K562 (cell line): ENCODE measurements at regions not wholly inside any gene's neighbourhood (a gene's known extent, or its start where the extent isn't known, plus 50 kb on each side); places are given as distances from the start of the nearest gene placed in this dataset.
A peak's percentile ranks its signal among the peaks of the same experiment; 100 is the strongest.

ENCODE experiments used
- BCL6 ChIP-seq: fragments of 250-450 bp; sonication (Bioruptor Pico); IDR thresholded peaks from 2 replicates; pipeline ENCODE4 v1.4.0; 2020
- DIDO1 ChIP-seq: fragments of 450-650 bp; IDR thresholded peaks from 2 replicates; pipeline ENCODE4 v1.6.1; 2016; ENCODE audit warnings: low read depth, missing biosample characterization, missing genetic modification characterization
- GABPA ChIP-seq: fragments of 200-800 bp; sonication (Bioruptor generic); conservative IDR thresholded peaks from 2 replicates; pipeline ENCODE4 v1.6.1; 2016; ENCODE audit warnings: low read depth, missing genetic modification characterization, missing compliant biosample characterization
- NRF1 ChIP-seq, 2 experiments: fragments of 450-650 bp; IDR thresholded peaks in 1 of 2; conservative IDR thresholded peaks in 1 of 2; 2 replicates each; pipeline ENCODE4 v1.6.1; 2014; ENCODE audit warnings: mild to moderate bottlenecking in 2 of 2
- NUFIP1 ChIP-seq: fragments of 450-650 bp; IDR thresholded peaks from 2 replicates; pipeline ENCODE4 v1.6.1; 2018; ENCODE audit not compliant: partially characterized antibody
- POLR2A ChIP-seq: fragments of 450-650 bp; conservative IDR thresholded peaks from 2 replicates; pipeline ENCODE4 v1.6.1; 2016
- RBM17 ChIP-seq: fragments of 200-400 bp; formaldehyde crosslinking; IDR thresholded peaks from 2 replicates; pipeline ENCODE4 v1.6.1; 2017; ENCODE audit warnings: low read depth, mild to moderate bottlenecking, low read length, borderline replicate concordance
- SPI1 ChIP-seq: IDR thresholded peaks from 2 replicates; pipeline ENCODE4 v1.6.1; 2011; ENCODE audit warnings: low read depth, low read length, control low read depth, borderline replicate concordance
- XRCC5 ChIP-seq: fragments of 200-400 bp; formaldehyde crosslinking; IDR thresholded peaks from 2 replicates; pipeline ENCODE4 v1.6.1; 2017; ENCODE audit warnings: low read depth, mild to moderate bottlenecking, low read length
- TF ChIP-seq, protein P1 (sequence below): fragments of 250-450 bp; sonication (Bioruptor Pico); IDR thresholded peaks from 2 replicates; pipeline ENCODE4 v1.4.0; 2020
- TF ChIP-seq, protein P2 (sequence below): fragments of 250-450 bp; sonication (Bioruptor Pico); IDR thresholded peaks from 2 replicates; pipeline ENCODE4 v1.5.0; 2021; ENCODE audit warnings: mild to moderate bottlenecking, borderline replicate concordance
- TF ChIP-seq, protein P3 (sequence below): fragments of 250-450 bp; sonication (Bioruptor Pico); IDR thresholded peaks from 2 replicates; pipeline ENCODE4 v1.4.0; 2020; ENCODE audit warnings: mild to moderate bottlenecking, moderate library complexity
- TF ChIP-seq, protein P4 (sequence below): fragments of 450-650 bp; IDR thresholded peaks from 2 replicates; pipeline ENCODE4 v1.7.1; 2018; ENCODE audit warnings: mild to moderate bottlenecking, low read depth; ENCODE audit not compliant: partially characterized antibody

DNA sequence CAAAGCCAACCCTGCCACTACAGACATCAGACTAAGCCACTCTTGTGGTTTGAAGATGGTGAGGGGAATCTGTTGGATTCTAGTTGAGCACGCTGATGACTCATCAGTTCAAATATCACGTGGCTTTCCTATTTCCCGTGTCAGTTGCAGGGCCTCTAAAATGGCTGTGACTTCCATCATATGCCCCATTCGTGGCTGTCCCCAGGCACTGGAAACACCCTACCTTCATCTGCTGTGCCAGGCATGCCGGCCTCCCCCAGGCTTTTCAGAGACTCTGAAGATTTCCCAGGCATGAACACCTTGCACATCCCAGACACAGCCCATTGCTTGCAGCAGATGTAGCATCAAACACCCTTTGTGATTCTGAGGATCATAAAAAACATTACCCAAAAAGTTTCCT lies 659.9 kb downstream of the UQCRFS1 start (continued):
- TF ChIP-seq NRF1 (conservative IDR thresholded peaks at IDR 0.05 in 1 of 2, IDR thresholded peaks at IDR 0.05 in 1 of 2) (no peak; a peak in 1 of 4 replicates), DIDO1 (tag) (peak; percentile 63; the same call in 1 of the 2 replicates), SPI1 (no peak), NUFIP1 (no peak), RBM17 (no peak), GABPA (no peak; the same call in 1 of the 2 replicates), BCL6 (CRISPR knock-in tag) (no peak), POLR2A (no peak), XRCC5 (no peak)
- TF ChIP-seq, protein P1, sequence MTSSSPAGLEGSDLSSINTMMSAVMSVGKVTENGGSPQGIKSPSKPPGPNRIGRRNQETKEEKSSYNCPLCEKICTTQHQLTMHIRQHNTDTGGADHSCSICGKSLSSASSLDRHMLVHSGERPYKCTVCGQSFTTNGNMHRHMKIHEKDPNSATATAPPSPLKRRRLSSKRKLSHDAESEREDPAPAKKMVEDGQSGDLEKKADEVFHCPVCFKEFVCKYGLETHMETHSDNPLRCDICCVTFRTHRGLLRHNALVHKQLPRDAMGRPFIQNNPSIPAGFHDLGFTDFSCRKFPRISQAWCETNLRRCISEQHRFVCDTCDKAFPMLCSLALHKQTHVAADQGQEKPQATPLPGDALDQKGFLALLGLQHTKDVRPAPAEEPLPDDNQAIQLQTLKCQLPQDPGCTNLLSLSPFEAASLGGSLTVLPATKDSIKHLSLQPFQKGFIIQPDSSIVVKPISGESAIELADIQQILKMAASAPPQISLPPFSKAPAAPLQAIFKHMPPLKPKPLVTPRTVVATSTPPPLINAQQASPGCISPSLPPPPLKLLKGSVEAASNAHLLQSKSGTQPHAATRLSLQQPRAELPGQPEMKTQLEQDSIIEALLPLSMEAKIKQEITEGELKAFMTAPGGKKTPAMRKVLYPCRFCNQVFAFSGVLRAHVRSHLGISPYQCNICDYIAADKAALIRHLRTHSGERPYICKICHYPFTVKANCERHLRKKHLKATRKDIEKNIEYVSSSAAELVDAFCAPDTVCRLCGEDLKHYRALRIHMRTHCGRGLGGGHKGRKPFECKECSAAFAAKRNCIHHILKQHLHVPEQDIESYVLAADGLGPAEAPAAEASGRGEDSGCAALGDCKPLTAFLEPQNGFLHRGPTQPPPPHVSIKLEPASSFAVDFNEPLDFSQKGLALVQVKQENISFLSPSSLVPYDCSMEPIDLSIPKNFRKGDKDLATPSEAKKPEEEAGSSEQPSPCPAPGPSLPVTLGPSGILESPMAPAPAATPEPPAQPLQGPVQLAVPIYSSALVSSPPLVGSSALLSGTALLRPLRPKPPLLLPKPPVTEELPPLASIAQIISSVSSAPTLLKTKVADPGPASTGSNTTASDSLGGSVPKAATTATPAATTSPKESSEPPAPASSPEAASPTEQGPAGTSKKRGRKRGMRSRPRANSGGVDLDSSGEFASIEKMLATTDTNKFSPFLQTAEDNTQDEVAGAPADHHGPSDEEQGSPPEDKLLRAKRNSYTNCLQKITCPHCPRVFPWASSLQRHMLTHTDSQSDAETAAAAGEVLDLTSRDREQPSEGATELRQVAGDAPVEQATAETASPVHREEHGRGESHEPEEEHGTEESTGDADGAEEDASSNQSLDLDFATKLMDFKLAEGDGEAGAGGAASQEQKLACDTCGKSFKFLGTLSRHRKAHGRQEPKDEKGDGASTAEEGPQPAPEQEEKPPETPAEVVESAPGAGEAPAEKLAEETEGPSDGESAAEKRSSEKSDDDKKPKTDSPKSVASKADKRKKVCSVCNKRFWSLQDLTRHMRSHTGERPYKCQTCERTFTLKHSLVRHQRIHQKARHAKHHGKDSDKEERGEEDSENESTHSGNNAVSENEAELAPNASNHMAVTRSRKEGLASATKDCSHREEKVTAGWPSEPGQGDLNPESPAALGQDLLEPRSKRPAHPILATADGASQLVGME (CRISPR knock-in tag): peak; percentile 74; the same call in 1 of the 2 replicates
- TF ChIP-seq, protein P2, sequence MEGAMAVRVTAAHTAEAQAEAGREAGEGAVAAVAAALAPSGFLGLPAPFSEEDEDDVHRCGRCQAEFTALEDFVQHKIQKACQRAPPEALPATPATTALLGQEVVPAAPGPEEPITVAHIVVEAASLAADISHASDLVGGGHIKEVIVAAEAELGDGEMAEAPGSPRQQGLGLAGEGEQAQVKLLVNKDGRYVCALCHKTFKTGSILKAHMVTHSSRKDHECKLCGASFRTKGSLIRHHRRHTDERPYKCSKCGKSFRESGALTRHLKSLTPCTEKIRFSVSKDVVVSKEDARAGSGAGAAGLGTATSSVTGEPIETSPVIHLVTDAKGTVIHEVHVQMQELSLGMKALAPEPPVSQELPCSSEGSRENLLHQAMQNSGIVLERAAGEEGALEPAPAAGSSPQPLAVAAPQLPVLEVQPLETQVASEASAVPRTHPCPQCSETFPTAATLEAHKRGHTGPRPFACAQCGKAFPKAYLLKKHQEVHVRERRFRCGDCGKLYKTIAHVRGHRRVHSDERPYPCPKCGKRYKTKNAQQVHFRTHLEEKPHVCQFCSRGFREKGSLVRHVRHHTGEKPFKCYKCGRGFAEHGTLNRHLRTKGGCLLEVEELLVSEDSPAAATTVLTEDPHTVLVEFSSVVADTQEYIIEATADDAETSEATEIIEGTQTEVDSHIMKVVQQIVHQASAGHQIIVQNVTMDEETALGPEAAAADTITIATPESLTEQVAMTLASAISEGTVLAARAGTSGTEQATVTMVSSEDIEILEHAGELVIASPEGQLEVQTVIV (CRISPR knock-in tag): no peak
- TF ChIP-seq, protein P3, sequence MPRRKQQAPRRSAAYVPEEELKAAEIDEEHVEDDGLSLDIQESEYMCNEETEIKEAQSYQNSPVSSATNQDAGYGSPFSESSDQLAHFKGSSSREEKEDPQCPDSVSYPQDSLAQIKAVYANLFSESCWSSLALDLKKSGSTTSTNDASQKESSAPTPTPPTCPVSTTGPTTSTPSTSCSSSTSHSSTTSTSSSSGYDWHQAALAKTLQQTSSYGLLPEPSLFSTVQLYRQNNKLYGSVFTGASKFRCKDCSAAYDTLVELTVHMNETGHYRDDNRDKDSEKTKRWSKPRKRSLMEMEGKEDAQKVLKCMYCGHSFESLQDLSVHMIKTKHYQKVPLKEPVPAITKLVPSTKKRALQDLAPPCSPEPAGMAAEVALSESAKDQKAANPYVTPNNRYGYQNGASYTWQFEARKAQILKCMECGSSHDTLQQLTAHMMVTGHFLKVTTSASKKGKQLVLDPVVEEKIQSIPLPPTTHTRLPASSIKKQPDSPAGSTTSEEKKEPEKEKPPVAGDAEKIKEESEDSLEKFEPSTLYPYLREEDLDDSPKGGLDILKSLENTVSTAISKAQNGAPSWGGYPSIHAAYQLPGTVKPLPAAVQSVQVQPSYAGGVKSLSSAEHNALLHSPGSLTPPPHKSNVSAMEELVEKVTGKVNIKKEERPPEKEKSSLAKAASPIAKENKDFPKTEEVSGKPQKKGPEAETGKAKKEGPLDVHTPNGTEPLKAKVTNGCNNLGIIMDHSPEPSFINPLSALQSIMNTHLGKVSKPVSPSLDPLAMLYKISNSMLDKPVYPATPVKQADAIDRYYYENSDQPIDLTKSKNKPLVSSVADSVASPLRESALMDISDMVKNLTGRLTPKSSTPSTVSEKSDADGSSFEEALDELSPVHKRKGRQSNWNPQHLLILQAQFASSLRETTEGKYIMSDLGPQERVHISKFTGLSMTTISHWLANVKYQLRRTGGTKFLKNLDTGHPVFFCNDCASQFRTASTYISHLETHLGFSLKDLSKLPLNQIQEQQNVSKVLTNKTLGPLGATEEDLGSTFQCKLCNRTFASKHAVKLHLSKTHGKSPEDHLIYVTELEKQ (CRISPR knock-in tag): peak; percentile 48; the same call in 1 of the 2 replicates
- TF ChIP-seq, protein P4, sequence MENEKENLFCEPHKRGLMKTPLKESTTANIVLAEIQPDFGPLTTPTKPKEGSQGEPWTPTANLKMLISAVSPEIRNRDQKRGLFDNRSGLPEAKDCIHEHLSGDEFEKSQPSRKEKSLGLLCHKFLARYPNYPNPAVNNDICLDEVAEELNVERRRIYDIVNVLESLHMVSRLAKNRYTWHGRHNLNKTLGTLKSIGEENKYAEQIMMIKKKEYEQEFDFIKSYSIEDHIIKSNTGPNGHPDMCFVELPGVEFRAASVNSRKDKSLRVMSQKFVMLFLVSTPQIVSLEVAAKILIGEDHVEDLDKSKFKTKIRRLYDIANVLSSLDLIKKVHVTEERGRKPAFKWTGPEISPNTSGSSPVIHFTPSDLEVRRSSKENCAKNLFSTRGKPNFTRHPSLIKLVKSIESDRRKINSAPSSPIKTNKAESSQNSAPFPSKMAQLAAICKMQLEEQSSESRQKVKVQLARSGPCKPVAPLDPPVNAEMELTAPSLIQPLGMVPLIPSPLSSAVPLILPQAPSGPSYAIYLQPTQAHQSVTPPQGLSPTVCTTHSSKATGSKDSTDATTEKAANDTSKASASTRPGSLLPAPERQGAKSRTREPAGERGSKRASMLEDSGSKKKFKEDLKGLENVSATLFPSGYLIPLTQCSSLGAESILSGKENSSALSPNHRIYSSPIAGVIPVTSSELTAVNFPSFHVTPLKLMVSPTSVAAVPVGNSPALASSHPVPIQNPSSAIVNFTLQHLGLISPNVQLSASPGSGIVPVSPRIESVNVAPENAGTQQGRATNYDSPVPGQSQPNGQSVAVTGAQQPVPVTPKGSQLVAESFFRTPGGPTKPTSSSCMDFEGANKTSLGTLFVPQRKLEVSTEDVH: no peak
